GM18873 (cell line): ENCODE measurements at regions not wholly inside any gene's neighbourhood (a gene's known extent, or its start where the extent isn't known, plus 50 kb on each side); places are given as distances from the start of the nearest gene placed in this dataset.

Experiments
- ATAC-seq: cut with Tn5 transposase; IDR thresholded peaks from one replicate; pipeline ENCODE4 v1.9.1; 2021; ENCODE audit warnings: mild to moderate bottlenecking, moderate library complexity, moderate number of reproducible peaks; ENCODE audit not compliant: unreplicated experiment, low FRiP score

DNA sequence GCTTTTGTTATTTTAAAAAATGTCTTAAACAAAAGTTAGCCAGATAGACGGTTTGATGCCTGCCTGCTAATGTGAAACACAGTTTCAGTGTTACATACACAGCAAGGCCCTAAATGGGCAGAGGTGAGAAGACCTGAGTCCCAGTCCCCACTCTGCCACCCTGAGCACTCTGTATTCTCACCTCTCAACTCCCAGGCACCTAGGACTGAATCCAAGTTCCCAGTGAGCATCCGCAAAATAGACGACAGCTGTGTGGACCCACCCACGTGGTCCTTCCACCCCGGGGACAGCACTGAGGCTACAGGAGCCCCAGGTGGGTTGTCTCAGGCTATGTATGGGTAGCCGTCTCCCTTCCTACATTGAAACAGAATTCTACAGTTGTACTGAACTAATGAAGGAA is 111.5 kb downstream of the RPL27A start:
- no peak for ATAC-seq

DNA sequence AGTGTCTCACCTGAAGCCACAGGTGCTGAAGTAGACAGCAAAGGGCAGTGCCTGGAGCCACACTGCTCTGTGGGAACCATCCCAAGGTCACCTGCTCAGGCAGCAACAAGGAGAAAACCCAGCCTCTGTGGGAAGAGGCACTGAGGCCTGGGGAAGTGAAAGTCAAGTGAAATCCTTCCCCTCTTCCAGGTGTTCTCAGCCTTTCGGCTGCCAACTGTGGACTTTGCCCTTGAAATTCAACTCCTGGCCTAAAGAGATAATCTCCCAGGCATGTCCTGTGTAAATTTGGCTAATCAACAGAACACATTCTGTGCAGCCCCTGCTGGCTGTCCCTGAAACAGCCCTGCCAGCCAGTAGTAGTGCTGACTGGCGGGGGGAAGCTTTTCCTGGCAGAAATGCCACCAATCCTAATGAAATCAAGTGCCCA is 112.1 kb downstream of the RPL27A start:
- ATAC-seq, result no peak

DNA sequence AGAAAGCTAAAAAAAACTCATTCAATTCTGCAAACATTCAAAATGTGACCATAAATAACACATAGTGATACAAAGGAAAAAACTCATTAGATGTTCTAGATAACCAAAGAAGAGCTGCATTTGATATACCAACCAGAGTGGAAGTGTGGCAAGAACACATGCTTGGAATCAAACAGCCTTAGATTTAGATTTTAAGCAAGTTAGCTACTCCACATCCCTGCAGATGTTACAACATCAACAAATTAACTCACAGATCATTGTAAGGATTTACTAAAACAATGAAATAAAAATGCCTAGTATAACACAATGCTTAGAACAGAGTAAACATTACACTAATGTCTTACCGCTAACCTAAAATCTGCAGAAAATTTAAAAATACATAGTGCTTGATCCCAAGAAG is 114.0 kb upstream of the AKIP1 start:
- ATAC-seq, result no peak

DNA sequence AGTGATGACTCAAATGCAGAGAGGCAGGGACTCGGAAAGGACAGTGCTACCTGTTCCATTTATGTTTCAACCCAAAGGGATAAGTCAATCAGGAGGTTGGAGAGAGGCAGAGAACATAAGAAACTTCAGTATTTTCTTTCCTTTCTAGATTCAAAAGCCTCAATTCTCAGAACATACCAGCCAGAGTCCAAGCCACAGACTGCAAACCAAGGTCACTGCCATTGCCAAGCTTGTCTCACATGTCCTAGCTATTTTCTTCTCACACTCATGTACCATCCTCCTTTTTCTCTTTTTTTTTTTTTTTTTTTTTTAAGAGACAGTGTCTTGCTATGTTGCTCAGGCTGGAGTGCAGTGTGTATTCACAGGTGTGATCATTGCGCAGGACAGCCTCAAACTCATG is 111.7 kb upstream of the AKIP1 start:
- no peak for ATAC-seq

DNA sequence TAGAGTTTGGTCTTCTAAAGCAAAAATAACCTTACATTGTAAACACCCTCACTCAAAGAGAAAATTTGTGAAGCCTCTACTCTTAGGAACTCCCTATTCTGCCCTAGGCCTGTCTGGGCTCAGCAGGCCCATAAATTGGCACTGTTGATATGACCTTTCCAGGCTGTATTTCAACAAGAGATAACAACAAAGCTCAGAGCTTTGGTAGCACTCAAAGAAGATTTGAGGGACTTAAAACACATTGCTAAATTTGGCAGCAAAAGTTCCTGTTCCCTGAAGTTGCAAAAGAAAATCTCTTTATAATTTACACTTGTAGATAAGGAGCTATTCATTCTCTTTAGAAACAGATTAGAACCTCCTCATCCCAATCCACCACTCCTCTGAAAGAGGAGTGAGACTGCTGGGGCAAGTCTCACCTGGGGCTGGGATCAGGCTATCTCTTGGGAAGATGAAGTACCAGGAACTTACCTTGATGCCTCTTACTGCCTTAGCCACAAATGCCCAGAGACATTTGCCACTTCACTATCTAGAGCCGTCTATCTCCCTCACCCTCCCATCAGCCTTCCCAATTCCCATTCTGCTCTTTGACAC is 110.4 kb upstream of the AKIP1 start:
- ATAC-seq, result no peak

DNA sequence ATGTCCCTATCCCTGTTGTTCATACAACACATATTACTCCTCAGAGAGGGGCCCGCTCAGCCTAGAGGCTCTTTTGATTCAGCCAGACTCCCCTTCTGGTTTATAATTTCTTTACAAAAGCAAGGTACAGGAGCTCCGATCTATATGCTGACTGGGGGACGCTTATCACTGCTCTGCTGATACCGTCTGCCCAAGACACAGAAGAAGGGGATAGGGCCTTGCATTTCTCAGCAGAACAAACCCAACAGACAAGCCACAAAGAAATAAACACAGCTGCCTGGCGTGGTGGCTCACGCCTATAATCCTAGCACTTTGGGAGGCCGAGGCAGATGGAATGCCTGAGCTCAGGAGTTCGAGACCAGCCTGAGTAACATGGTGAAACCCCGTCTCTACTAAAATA is 109.9 kb upstream of the AKIP1 start:
- ATAC-seq, result no peak

DNA sequence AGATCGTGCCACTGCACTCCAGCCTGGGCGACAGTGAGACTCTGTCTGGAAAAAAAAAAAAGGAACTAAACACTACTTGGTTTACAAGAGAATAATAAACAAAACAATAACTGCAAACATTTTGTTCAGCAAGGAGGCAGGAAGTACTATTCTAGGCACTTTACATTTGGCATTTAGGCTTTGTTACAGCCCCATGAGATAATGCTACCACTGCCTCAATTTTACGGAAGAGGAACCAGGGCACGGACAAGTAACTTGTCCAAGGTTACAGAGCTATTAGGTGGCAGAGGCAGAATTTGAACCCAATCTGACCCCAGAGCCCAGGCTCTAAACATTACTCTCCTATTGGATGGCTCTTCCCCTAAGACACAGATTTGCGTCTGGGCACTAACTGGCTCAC is 108.7 kb upstream of the AKIP1 start:
- ATAC-seq, result no peak

DNA sequence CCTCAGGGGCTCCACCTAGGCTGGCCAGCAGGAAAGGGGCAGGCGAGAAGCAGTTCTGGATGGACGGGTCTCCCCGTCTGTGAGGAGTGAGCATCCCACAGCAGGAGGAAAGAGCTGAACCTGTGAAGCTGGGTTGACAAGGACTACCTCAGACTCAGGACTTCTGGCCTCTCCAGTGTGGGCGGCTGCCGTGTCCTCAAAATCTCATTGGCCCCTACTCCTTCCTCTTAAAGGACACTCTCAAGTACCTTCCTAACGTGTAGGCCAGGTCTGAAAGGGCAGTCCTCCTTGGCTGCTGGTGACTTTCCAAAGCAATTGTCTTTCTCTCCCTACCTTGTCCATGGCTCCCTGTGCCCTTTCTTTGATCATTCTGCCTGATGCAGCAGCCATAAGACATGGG is 107.0 kb upstream of the AKIP1 start:
- no peak for ATAC-seq

DNA sequence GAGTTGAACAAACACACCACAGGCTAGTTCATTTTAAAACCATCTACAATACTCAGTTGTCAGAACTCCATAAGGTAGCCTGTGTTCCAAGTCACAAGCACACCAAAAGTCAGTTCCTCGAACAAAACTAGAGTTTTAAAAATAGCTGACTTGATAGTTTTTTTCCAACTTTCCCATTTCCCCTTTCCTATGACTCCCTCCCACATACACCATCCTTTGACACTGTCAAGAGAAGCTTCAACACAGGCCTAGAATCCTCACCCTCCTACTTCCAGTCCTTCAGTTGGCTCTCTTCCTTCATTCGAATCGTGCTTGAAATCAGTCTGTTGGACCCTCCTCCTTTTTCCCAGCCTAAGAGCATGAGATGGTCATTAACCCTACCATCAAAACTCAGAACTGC is 105.7 kb upstream of the AKIP1 start:
- ATAC-seq, result no peak

DNA sequence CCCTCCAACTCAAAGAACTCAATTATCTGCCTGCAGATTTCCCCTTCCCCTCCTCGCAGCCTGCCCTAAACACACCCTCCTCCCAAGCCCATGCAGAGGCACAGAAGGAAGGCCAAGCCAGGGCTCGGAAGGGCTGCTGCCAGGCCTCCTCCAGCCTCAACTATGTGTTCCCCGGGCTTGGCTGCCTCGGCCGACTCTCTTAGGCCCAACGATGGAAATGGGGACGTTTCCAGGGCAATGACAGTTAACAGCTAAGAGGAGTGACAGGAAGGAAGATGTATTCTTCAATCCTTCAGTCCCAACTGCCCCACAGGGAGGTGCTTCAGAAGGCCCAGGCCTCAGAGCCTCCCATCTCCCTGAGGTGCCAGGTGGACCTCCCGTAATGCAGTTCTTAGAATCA is 104.0 kb upstream of the AKIP1 start:
- ATAC-seq, result no peak

DNA sequence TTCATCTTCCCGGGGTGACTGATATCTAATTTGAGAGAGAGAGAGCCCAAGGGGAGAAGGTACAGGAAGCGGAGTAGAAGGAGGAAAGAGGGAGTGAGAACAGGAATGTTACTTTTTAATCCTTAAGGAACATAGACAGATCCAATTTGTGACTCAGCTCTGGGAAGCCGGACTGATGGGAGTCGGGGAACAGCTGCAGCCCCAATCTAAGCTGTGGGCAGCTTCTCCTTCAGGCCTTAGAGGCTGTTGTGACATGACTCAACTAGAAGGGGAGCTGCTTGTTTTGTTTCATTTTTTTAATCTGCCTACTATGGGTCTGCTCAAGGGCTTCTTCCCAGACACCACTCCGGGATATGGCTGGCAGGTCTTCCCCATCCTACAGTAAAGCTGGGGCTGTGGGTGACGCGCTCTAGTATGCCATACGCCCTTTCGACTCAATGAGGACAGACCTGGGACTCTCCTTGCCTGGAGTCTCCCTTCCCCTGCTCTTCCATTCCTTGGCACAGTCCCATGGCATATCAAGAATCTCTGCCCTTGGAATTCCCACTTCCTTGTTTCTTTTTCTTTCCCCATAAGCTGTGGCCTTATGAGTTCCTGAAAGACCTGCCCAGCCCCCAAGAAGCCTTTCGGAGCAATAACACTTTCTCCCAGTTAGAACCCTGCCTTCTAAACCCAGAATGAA is 103.3 kb upstream of the AKIP1 start:
- no peak for ATAC-seq

DNA sequence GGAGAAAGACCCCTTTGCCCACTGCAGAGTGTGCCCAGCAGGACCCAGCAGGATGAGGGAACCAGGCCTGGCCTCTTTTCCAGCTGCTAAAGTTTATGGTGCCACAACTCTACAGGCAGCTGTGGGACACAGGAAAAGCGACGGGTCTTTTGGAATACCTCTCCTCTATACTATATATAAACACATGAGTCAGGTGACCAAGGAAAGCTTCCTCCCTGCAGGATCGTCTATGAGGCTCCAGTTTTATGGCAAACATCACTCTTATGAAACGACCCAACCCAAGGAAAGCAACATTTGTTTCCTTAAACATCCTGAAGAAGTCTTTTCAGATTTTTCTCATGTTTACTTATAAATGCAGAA is 102.8 kb upstream of the AKIP1 start:
- no peak for ATAC-seq

DNA sequence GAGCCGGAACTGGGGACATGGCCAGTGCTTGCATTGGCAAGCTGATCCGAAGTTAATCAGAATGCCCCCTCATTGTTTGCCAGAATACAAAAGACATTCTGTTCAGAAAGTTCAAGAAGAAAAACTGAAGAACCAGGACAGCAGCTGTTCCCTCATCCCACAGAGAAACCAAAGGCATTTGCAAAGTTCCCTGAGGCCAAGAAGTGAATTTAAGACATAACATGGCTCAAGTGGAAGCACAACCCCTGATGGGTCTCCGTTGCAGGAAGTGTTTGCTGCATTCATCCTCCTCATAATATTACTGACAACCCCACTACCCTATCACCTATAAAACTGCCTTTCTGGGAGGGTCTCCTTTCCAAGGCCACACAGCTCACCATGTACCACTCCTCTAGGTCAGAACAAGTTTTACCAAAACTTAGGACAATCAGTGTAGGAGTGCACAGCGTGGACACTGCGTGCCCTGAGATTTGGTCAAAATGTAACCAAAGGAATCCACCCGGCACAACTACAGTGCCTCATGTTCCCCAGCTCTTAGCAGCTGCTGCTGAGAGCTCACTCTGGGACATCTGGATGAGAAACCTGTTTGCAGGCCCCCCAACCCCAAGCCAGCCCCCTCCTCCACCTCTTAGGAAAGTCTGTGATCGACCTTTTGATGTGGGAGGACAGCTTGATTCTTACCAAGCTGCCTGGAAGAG is 101.6 kb upstream of the AKIP1 start:
- ATAC-seq, result no peak

DNA sequence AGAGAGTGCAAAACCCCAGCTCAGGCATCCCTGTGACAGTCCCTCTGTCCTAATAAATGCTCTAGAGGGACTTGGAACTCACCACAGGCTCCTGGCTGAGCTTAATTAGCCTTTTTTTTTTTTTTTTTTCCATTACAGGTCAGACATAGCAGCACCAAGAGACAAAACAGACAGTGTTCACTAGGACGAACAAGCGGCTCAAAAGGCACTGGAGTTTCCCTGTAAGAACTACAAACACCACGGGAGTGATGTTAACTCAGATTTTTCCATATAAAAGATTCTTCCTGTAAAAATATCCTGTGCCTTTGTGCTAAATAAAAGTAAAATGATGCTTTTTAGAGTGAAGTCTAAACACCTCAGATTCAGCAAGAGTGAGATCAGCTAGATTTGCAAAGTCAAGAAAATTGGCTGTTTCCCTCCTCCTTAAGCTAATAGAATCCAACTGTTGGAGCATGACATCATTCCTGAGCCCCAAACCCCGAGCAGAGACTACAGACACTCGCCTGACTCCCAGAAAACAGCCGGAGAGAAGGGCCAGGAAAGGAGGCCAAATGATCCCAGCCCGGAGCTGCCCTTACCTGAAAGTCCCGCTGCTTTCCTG is 101.0 kb upstream of the AKIP1 start:
- no peak for ATAC-seq

DNA sequence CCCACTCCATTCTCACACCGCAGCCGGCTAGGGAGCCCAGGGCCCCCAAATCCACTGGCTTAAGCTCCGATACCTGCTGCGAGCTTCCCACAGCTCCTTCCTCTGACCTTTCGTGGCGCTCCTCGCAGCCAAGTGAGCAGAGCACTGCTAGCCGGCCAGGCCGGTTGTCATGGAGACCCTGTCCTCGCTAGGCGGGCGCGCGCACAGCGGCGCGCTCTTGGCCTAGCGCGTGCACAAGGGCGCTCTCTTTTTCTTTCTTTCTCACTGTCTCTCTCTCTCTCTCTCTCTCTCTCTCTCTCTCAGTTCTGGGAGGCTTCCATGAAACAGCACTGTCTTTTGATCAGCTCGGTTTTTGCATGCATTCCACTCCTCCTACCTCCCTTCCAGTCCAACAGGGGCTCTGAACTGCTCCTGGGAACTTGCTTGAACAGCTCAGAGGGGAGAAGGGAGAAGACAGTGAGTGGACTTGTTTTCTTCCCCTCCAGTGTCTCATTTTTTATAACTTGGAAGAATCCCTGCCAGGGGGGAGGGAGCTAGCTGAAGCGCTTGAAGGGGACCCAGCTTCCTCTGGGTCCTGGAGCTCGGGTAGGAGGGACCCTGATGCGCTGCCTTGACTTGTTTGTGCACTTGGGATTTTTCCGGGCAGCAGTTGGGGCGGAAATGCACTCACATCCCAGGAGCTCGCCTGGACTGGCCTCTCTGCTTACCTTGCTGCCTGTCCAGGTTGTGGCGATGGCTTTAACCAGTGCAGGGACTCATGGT is 100.3 kb upstream of the AKIP1 start:
- no peak for ATAC-seq

DNA sequence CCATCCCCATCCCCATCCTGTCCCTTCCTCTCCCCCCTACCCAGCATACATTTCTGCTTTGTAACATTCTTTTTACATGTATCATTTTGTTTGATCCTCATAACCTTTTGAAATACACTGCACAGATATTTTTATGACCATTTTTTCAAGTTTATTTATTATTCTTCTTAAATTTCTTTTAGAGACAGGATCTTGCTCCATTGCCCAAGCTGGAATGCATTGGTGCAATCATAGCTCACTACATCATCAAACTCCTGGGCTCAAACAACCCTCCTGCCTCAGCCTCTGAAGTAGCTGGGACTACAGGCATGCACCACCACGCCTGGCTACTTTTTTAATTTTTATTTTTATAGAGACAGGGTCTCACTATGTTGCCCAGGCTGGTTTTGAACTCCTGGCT is 99.4 kb upstream of the AKIP1 start:
- no peak for ATAC-seq

DNA sequence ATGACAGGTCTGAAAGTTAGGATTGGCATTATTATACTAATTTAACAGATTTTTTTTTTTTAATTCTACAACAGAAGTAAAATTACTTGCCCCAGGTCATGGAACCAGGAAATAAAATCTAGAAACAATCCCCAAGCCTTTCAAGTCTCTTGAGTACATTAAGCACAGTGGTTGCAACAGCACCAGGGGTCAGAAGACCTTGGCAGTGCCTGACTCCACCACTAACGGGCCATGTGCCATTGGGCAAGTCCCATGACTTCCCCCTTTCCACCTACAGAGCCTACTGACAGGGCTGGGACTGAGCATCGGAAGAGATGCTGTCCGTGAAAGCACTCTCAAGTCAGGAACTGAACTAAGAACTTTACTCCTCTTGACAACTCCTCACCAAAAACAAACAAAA is 98.6 kb upstream of the AKIP1 start:
- ATAC-seq, result no peak

DNA sequence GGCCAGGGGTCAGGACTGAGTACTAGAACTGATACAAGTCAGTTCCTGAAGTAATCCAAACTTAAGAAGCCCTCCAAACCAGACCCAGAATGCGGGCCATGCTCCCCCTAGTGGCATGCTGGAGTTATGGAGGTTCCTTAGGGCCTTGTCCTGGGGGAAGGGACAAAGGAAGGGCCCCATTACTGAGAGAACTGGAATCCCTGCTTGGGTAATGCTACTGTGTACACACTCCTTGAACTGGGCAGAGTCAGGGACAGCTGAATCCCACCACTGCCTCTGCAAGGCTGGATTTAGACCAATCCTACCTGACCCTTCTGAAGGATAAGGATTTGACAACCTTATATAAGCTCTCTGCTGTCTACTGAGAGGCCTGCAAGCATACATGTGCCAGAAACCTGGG is 97.3 kb upstream of the AKIP1 start:
- ATAC-seq, result no peak

DNA sequence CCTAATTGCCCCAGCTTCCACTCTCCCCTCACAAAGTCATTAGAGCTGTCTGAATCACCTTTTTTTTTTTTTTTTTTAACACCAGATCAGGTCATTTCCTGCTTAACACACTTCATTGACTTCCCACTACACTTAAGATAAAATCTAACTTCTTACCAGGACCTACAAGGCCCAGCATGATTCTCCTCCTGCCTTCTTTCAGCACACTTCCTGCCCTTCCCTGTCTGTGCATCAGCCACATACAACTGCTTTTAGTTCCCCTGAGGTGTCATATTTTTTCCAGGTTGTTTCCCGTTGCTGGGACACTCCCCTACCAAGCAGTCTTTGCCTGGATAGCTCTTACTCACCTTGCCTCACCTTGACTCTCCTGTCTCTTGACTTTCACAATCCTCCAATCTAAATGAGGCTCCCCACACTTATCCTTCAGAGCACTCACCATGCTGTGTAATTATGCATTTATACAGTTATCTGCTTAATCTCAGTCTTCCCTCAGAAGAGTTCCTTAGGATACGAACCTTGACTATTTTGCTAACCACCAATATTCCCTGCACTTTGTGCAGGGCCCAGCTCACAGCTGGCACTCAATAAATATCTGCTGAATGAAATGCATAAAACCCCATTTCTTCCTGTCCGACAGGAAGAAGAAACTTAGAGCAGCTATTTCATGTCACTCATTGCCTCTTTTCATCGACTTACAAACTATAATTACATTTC is 96.6 kb upstream of the AKIP1 start:
- ATAC-seq, result no peak

DNA sequence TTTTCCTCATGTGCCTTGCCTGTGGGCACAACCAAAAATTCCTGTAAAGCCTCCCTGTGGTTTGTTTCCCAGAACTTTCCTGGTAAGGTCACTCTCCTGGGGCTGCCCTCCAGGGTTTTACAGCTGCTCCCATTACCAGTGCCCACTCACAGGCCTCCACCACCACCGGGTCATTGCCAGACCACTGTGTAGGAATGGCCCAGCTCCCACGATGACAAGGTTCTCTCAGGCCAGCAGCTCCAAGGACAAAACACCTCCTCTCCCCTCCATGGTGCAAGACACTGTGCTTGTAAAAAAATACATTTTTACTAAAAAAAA is 96.1 kb upstream of the AKIP1 start:
- no peak for ATAC-seq

DNA sequence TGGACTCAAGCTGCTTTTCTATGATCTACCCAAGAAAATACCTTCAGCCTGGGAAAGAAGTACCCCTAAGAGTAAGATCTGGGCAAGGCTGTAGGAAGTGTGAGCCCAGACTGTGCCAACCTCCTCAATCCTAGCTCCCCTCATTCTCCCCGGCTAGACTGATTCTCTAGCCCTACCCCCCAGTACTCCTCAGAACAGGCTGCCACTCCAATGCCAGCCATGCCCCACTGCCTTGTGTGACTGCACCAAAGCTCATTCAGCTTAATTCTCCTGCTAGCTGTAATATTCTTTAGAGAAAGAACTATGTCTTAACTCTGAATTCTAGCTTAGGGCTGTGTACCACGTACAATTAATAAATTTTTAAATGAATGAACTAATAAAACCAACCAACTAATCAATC is 92.6 kb upstream of the AKIP1 start:
- ATAC-seq, result no peak
